ENCODE measurements at regions not wholly inside any gene's neighbourhood (a gene's known extent, or its start where the extent isn't known, plus 50 kb on each side); places are given as distances from the start of the nearest gene placed in this dataset.

- 86 to 94% (median 87%) methylated on average over 10 of the region's 10 CpGs for WGBS, 3 donors
- FAIRE-seq: no peak
- Histone ChIP-seq H3K4me3 (ENCODE audit: low read depth in 1 of 3, low read length in 3 of 3) (no peak overlapping the region), H3K36me3 (ENCODE audit: control insufficient read depth in 3 of 3, insufficient read depth in 2 of 3, low read depth in 1 of 3, low read length in 3 of 3) (no peaks in the 10 kb centered on the region), H3K27ac (ENCODE audit: low read depth in 1 of 3, low read length in 2 of 3) (no peak overlapping the region), H3K9me3 (ENCODE audit: control insufficient read depth in 2 of 2, insufficient read depth in 1 of 2, low read depth in 1 of 2, low read length in 1 of 2) (peaks cover 0 to 22% of the 10 kb centered on the region in 2 donors), H3K4me1 (ENCODE audit: control insufficient read depth in 3 of 3, insufficient read depth in 2 of 3, low read depth in 1 of 3, low read length in 2 of 3) (no peaks in the 10 kb centered on the region), H3K27me3 (ENCODE audit: control insufficient read depth in 3 of 3, insufficient read depth in 3 of 3, low read length in 3 of 3) (no peaks in the 10 kb centered on the region)
- DNase-seq: no peak
Measured at GRCh38 chr2:35788543-35788942, 567.0 kb upstream of the CRIM1 start.

GRCh38 chr2:35787302-35788031 lies 568.1 kb upstream of the CRIM1 start:
- FAIRE-seq: no peak
- 81 to 88% (median 86%) methylated on average over 4 of the region's 4 CpGs for WGBS, 3 donors

GRCh38 chr2:35785564-35785963 lies 570.0 kb upstream of the CRIM1 start:
- no peak for FAIRE-seq
- Histone ChIP-seq H3K4me1 (ENCODE audit: control insufficient read depth in 3 of 3, insufficient read depth in 2 of 3, low read depth in 1 of 3, low read length in 2 of 3) (no peaks in the 10 kb centered on the region), H3K27ac (ENCODE audit: low read depth in 1 of 3, low read length in 2 of 3) (no peak overlapping the region), H3K9me3 (ENCODE audit: control insufficient read depth in 2 of 2, insufficient read depth in 1 of 2, low read depth in 1 of 2, low read length in 1 of 2) (peaks cover 0 to 27% of the 10 kb centered on the region in 2 donors), H3K36me3 (ENCODE audit: control insufficient read depth in 3 of 3, insufficient read depth in 2 of 3, low read depth in 1 of 3, low read length in 3 of 3) (no peaks in the 10 kb centered on the region), H3K4me3 (ENCODE audit: low read depth in 1 of 3, low read length in 3 of 3) (no peak overlapping the region), H3K27me3 (ENCODE audit: control insufficient read depth in 3 of 3, insufficient read depth in 3 of 3, low read length in 3 of 3) (no peaks in the 10 kb centered on the region)
- no peak for DNase-seq

More at GRCh38 chr2:35787302-35788031, 568.1 kb upstream of the CRIM1 start:
- no peak for DNase-seq
- H3K36me3 ChIP-seq (ENCODE audit: control insufficient read depth in 3 of 3, insufficient read depth in 2 of 3, low read depth in 1 of 3, low read length in 3 of 3): no peaks in the 10 kb centered on the region
- H3K9me3 ChIP-seq (ENCODE audit: control insufficient read depth in 2 of 2, insufficient read depth in 1 of 2, low read depth in 1 of 2, low read length in 1 of 2): peaks cover 0 to 22% of the 10 kb centered on the region in 2 donors
- H3K27ac ChIP-seq (ENCODE audit: low read depth in 1 of 3, low read length in 2 of 3): no peak overlapping the region
- H3K4me1 ChIP-seq (ENCODE audit: control insufficient read depth in 3 of 3, insufficient read depth in 2 of 3, low read depth in 1 of 3, low read length in 2 of 3): no peaks in the 10 kb centered on the region
- no peak overlapping the region for H3K4me3 ChIP-seq (ENCODE audit: low read depth in 1 of 3, low read length in 3 of 3)
- no peaks in the 10 kb centered on the region for H3K27me3 ChIP-seq (ENCODE audit: control insufficient read depth in 3 of 3, insufficient read depth in 3 of 3, low read length in 3 of 3)

- Histone ChIP-seq H3K27ac (ENCODE audit: low read depth in 1 of 3, low read length in 2 of 3) (no peak overlapping the region), H3K4me1 (ENCODE audit: control insufficient read depth in 3 of 3, insufficient read depth in 2 of 3, low read depth in 1 of 3, low read length in 2 of 3) (no peaks in the 10 kb centered on the region), H3K4me3 (ENCODE audit: low read depth in 1 of 3, low read length in 3 of 3) (no peak overlapping the region), H3K27me3 (ENCODE audit: control insufficient read depth in 3 of 3, insufficient read depth in 3 of 3, low read length in 3 of 3) (no peaks in the 10 kb centered on the region), H3K36me3 (ENCODE audit: control insufficient read depth in 3 of 3, insufficient read depth in 2 of 3, low read depth in 1 of 3, low read length in 3 of 3) (no peaks in the 10 kb centered on the region), H3K9me3 (ENCODE audit: control insufficient read depth in 2 of 2, insufficient read depth in 1 of 2, low read depth in 1 of 2, low read length in 1 of 2) (peaks cover 0 to 27% of the 10 kb centered on the region in 2 donors)
- FAIRE-seq (no peak), DNase-seq (no peak)
- 74 to 84% (median 75%) methylated on average over 1 of the region's 1 CpG for WGBS, 3 donors
Measured at GRCh38 chr2:35784777-35785176, 570.8 kb upstream of the CRIM1 start.

- H3K4me3 ChIP-seq (ENCODE audit: low read depth in 1 of 3, low read length in 3 of 3): no peak overlapping the region
- FAIRE-seq (no peak), DNase-seq (no peak)
- peaks cover 0 to 17% of the 10 kb centered on the region in 2 donors for H3K9me3 ChIP-seq (ENCODE audit: control insufficient read depth in 2 of 2, insufficient read depth in 1 of 2, low read depth in 1 of 2, low read length in 1 of 2)
- H3K36me3 ChIP-seq (ENCODE audit: control insufficient read depth in 3 of 3, insufficient read depth in 2 of 3, low read depth in 1 of 3, low read length in 3 of 3): no peaks in the 10 kb centered on the region
- no peaks in the 10 kb centered on the region for H3K4me1 ChIP-seq (ENCODE audit: control insufficient read depth in 3 of 3, insufficient read depth in 2 of 3, low read depth in 1 of 3, low read length in 2 of 3)
- WGBS, 3 donors: 72 to 85% (median 76%) methylated on average over 5 of the region's 5 CpGs
- no peak overlapping the region for H3K27ac ChIP-seq (ENCODE audit: low read depth in 1 of 3, low read length in 2 of 3)
- no peaks in the 10 kb centered on the region for H3K27me3 ChIP-seq (ENCODE audit: control insufficient read depth in 3 of 3, insufficient read depth in 3 of 3, low read length in 3 of 3)
Measured at GRCh38 chr2:35783723-35784122, 571.9 kb upstream of the CRIM1 start.

GRCh38 chr2:35741556-35741955 lies 614.0 kb upstream of the CRIM1 start:
- FAIRE-seq: no peak

GRCh38 chr2:35731674-35732073 lies 623.9 kb upstream of the CRIM1 start:
- DNase-seq (no peak), FAIRE-seq (no peak)
- Histone ChIP-seq H3K27me3 (ENCODE audit: control insufficient read depth in 3 of 3, insufficient read depth in 3 of 3, low read length in 3 of 3) (no peaks in the 10 kb centered on the region), H3K36me3 (ENCODE audit: control insufficient read depth in 3 of 3, insufficient read depth in 2 of 3, low read depth in 1 of 3, low read length in 3 of 3) (no peaks in the 10 kb centered on the region), H3K27ac (ENCODE audit: low read depth in 1 of 3, low read length in 2 of 3) (no peak overlapping the region), H3K9me3 (ENCODE audit: control insufficient read depth in 2 of 2, insufficient read depth in 1 of 2, low read depth in 1 of 2, low read length in 1 of 2) (no peaks in the 10 kb centered on the region), H3K4me3 (ENCODE audit: low read depth in 1 of 3, low read length in 3 of 3) (no peak overlapping the region), H3K4me1 (ENCODE audit: control insufficient read depth in 3 of 3, insufficient read depth in 2 of 3, low read depth in 1 of 3, low read length in 2 of 3) (no peaks in the 10 kb centered on the region)

More at GRCh38 chr2:35741556-35741955, 614.0 kb upstream of the CRIM1 start:
- H3K9me3 ChIP-seq (ENCODE audit: control insufficient read depth in 2 of 2, insufficient read depth in 1 of 2, low read depth in 1 of 2, low read length in 1 of 2): no peaks in the 10 kb centered on the region
- H3K4me1 ChIP-seq (ENCODE audit: control insufficient read depth in 3 of 3, insufficient read depth in 2 of 3, low read depth in 1 of 3, low read length in 2 of 3): no peaks in the 10 kb centered on the region
- no peak overlapping the region for H3K4me3 ChIP-seq (ENCODE audit: low read depth in 1 of 3, low read length in 3 of 3)
- no peaks in the 10 kb centered on the region for H3K36me3 ChIP-seq (ENCODE audit: control insufficient read depth in 3 of 3, insufficient read depth in 2 of 3, low read depth in 1 of 3, low read length in 3 of 3)
- no peaks in the 10 kb centered on the region for H3K27me3 ChIP-seq (ENCODE audit: control insufficient read depth in 3 of 3, insufficient read depth in 3 of 3, low read length in 3 of 3)
- H3K27ac ChIP-seq (ENCODE audit: low read depth in 1 of 3, low read length in 2 of 3): no peak overlapping the region
- DNase-seq: peak in 1 of 2 donors; percentile 0
- WGBS, 3 donors: 64 to 80% (median 68%) methylated on average over 2 of the region's 2 CpGs

GRCh38 chr2:35714883-35715282 lies 640.7 kb upstream of the CRIM1 start:
- DNase-seq: no peak
- Histone ChIP-seq H3K4me3 (ENCODE audit: low read depth in 1 of 3, low read length in 3 of 3) (no peak overlapping the region), H3K27ac (ENCODE audit: low read depth in 1 of 3, low read length in 2 of 3) (no peak overlapping the region), H3K4me1 (ENCODE audit: control insufficient read depth in 3 of 3, insufficient read depth in 2 of 3, low read depth in 1 of 3, low read length in 2 of 3) (no peaks in the 10 kb centered on the region), H3K9me3 (ENCODE audit: control insufficient read depth in 2 of 2, insufficient read depth in 1 of 2, low read depth in 1 of 2, low read length in 1 of 2) (no peaks in the 10 kb centered on the region), H3K27me3 (ENCODE audit: control insufficient read depth in 3 of 3, insufficient read depth in 3 of 3, low read length in 3 of 3) (no peaks in the 10 kb centered on the region), H3K36me3 (ENCODE audit: control insufficient read depth in 3 of 3, insufficient read depth in 2 of 3, low read depth in 1 of 3, low read length in 3 of 3) (no peaks in the 10 kb centered on the region)
- 87 to 91% (median 89%) methylated on average over 3 of the region's 3 CpGs for WGBS, 3 donors
- FAIRE-seq: no peak

GRCh38 chr2:35708411-35708923 lies 647.1 kb upstream of the CRIM1 start:
- FAIRE-seq: no peak
- 88 to 94% (median 91%) methylated on average over 2 of the region's 2 CpGs for WGBS, 3 donors
- H3K27me3 ChIP-seq (ENCODE audit: control insufficient read depth in 3 of 3, insufficient read depth in 3 of 3, low read length in 3 of 3): no peaks in the 10 kb centered on the region
- H3K9me3 ChIP-seq (ENCODE audit: control insufficient read depth in 2 of 2, insufficient read depth in 1 of 2, low read depth in 1 of 2, low read length in 1 of 2): no peaks in the 10 kb centered on the region
- H3K27ac ChIP-seq (ENCODE audit: low read depth in 1 of 3, low read length in 2 of 3): no peak overlapping the region
- no peak overlapping the region for H3K4me3 ChIP-seq (ENCODE audit: low read depth in 1 of 3, low read length in 3 of 3)
- no peaks in the 10 kb centered on the region for H3K4me1 ChIP-seq (ENCODE audit: control insufficient read depth in 3 of 3, insufficient read depth in 2 of 3, low read depth in 1 of 3, low read length in 2 of 3)
- no peak for DNase-seq
- H3K36me3 ChIP-seq (ENCODE audit: control insufficient read depth in 3 of 3, insufficient read depth in 2 of 3, low read depth in 1 of 3, low read length in 3 of 3): no peaks in the 10 kb centered on the region

Measured in small intestine (tissue), 7 donors.